Psoas muscle (tissue), 7 donors: ENCODE measurements at regions not wholly inside any gene's neighbourhood (a gene's known extent, or its start where the extent isn't known, plus 50 kb on each side); places are given as distances from the start of the nearest gene placed in this dataset.

Source experiments
- ATAC-seq, 4 donors: fragments of 200-7000 bp; cut with Tn5 transposase; one replicate each; pipeline ENCODE4 v1.9.1; 2020; ENCODE audit warnings: moderate library complexity in 3 of 4, mild to moderate bottlenecking in 2 of 4
- DNase-seq, 2 donors: peaks; one replicate each; pipeline ENCODE4 v3.0.0-alpha.2; 2020
- H3K27ac ChIP-seq: fragments of 200-600 bp; one replicate; pipeline ENCODE4 v1.8.0; 2022
- H3K27me3 ChIP-seq, 3 donors: fragments of 200-600 bp in 1 of 3; one replicate each; pipeline versions ENCODE4 v1.6.1 to v1.8.0; 2013 to 2022; ENCODE audit warnings: low read length in 2 of 3, mild to moderate bottlenecking in 2 of 3, moderate library complexity in 1 of 3; ENCODE audit not compliant: insufficient read depth in 3 of 3
- H3K36me3 ChIP-seq, 2 donors: fragments of 200-600 bp in 1 of 2; one replicate each; pipeline versions ENCODE4 v1.6.1 to v1.8.0; 2013 to 2022; ENCODE audit warnings: low read depth in 1 of 2, mild to moderate bottlenecking in 1 of 2, moderate library complexity in 1 of 2; ENCODE audit not compliant: insufficient read depth in 1 of 2
- H3K4me1 ChIP-seq: fragments of 200-600 bp; one replicate; pipeline ENCODE4 v1.8.0; 2022
- H3K4me3 ChIP-seq: fragments of 200-600 bp; one replicate; pipeline ENCODE4 v1.8.0; 2022; ENCODE audit warnings: mild to moderate bottlenecking
- H3K9me3 ChIP-seq: fragments of 200-600 bp; one replicate; pipeline ENCODE4 v1.8.0; 2022
- WGBS, 3 donors: extraction: QIAGEN DNeasy Blood & Tissue Kit; methylation state at CpG; one replicate each; pipeline versions ENCODE4 v1.1.6 to v1.1.7; 2013; 5-methylcytosine and 5-hydroxymethylcytosine counted together
- intact Hi-C, 2 donors: fragments of 100-400 bp; cut with DNase I; formaldehyde crosslinking; loops; one replicate each; pipeline versions ENCODE4 v1.11.0 to v1.14.2; 2022
- TF ChIP-seq, protein P1 (sequence below): fragments of 200-600 bp; IDR thresholded peaks from one replicate; pipeline ENCODE4 v1.8.0; 2022; ENCODE audit warnings: antibody characterized with exemption
- donor health status: healthy with polysubstance abuse.
- donor health status: DM: no; HTN: no; CAD: no; lungs with moderate emphysema.
- donor health status: Bipolar disorder and iron deficiency.
- donor health status: healthy.
- donor health status: DM: yes; HTN: yes; CAD: no.
- donor health status: DM: no; HTN: no; CAD: no.
- donor health status: DM: yes; HTN: yes; CAD: no.

DNA sequence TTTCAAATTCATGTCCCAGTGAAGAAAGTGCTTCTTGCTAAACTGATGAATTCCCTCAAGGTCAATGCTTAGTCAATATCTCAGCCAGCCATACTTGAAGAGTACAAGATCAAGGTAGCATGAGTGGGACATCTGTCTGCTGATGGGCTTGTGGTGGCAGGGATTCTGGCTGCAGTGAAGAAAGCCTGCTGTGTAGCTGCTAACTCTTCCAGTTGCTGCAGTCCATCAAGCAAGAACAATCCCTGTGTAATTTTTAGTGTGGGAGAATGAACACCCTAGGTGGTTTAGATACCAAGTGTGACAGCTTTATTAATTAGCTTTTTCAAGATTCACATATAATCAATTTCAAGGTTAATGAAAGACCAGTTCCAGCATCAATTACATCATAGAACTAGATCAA, 443.9 kb downstream of the TAF11L14 start:
- intact Hi-C loops: no loop called here
- H3K27me3 ChIP-seq: no peaks in the 10 kb centered on the region
- DNase-seq: no peak
- TF ChIP-seq, protein P1, sequence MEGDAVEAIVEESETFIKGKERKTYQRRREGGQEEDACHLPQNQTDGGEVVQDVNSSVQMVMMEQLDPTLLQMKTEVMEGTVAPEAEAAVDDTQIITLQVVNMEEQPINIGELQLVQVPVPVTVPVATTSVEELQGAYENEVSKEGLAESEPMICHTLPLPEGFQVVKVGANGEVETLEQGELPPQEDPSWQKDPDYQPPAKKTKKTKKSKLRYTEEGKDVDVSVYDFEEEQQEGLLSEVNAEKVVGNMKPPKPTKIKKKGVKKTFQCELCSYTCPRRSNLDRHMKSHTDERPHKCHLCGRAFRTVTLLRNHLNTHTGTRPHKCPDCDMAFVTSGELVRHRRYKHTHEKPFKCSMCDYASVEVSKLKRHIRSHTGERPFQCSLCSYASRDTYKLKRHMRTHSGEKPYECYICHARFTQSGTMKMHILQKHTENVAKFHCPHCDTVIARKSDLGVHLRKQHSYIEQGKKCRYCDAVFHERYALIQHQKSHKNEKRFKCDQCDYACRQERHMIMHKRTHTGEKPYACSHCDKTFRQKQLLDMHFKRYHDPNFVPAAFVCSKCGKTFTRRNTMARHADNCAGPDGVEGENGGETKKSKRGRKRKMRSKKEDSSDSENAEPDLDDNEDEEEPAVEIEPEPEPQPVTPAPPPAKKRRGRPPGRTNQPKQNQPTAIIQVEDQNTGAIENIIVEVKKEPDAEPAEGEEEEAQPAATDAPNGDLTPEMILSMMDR: no peak
- H3K36me3 ChIP-seq: no peaks in the 10 kb centered on the region
- no peak overlapping the region for H3K4me3 ChIP-seq
- no peak overlapping the region for H3K27ac ChIP-seq
- H3K4me1 ChIP-seq: no peaks in the 10 kb centered on the region
- ATAC-seq: no peak
- H3K9me3 ChIP-seq: no peaks in the 10 kb centered on the region

DNA sequence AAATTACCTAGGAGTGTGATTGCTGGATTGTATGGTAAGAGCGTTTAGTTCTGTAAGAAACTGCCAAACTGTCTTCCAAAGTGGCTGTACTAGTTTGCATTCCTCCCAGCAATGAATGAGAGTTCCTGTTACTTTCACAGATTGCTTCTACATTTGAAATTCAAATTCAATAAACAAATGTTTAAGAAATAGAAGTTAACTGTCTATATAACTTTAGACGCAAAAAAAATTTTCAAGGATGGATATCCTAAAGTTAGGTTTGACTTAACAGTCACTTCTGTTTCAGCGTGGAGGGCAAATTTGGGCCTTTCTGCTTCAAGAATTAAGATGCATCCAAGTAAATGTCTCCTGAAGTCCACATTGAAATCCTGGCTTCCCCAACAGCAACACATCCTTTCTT, 445.6 kb downstream of the TAF11L14 start:
- Histone ChIP-seq H3K4me1 (no peaks in the 10 kb centered on the region), H3K27me3 (no peaks in the 10 kb centered on the region), H3K36me3 (no peaks in the 10 kb centered on the region), H3K4me3 (no peak overlapping the region), H3K27ac (no peak overlapping the region), H3K9me3 (no peaks in the 10 kb centered on the region)
- TF ChIP-seq, protein P1: no peak
- WGBS, 3 donors: 87 to 90% (median 89%) methylated on average over 3 of the region's 3 CpGs
- intact Hi-C loops: no loop called here
- DNase-seq (no peak), ATAC-seq (no peak)

DNA sequence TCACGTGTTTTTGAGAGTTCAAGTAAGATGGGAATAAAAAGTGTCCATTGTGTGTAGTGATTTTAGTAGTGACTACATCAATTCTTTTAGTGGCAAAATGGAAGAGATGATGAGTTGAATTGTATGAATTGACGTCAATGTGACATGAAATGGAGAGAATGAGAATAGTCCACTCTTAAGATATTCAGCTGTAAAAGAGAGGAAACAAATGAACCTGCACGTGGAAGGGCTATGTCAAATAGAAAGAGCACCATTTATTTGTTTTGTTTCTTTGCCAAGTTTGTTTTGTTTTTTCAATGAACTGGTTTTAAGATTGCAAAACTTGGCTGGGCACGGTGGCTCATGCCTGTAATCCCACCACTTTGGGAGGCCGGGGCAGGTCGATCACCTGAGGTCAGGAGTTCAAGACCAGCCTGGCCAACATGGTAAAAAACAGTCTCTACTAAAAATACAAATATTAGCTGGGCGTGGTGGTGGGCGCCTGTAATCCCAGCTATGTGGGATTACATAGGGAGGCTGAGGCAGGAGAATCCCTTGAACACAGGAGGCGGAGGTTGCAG, 453.8 kb downstream of the TAF11L14 start:
- Histone ChIP-seq H3K9me3 (no peaks in the 10 kb centered on the region), H3K4me1 (no peaks in the 10 kb centered on the region), H3K4me3 (no peak overlapping the region), H3K27ac (no peak overlapping the region), H3K27me3 (peaks cover 0 to 4% (median 0%) of the 10 kb centered on the region in 3 donors), H3K36me3 (no peaks in the 10 kb centered on the region)
- DNase-seq: no peak
- intact Hi-C loops: no loop called here
- no peak for ATAC-seq
- WGBS, 3 donors: 83 to 88% (median 85%) methylated on average over 9 of the region's 9 CpGs
- TF ChIP-seq, protein P1: no peak

DNA sequence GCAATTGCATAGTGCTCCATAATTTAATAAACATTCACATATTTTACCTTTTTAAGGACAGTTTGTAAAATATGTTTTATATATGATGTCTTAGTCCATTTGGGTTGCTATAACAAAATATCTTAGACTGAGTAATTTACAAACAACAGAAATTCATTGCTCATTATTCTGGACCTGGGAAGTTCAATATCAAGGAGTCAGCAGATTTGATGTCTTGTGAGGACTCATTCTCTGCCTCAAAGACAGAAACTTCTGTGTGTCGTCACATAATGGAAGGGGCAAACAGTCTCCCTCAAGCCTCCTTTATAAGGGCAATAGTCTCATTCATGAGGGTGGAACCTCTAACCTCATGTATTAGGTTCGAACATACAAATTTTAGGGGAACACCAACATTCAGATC, 455.9 kb downstream of the TAF11L14 start:
- DNase-seq (no peak), ATAC-seq (no peak)
- TF ChIP-seq, protein P1: no peak
- Histone ChIP-seq H3K9me3 (no peaks in the 10 kb centered on the region), H3K36me3 (no peaks in the 10 kb centered on the region), H3K4me3 (no peak overlapping the region), H3K27me3 (peaks cover 0 to 4% (median 0%) of the 10 kb centered on the region in 3 donors), H3K27ac (no peak overlapping the region), H3K4me1 (no peaks in the 10 kb centered on the region)
- WGBS, 3 donors: 84 to 89% (median 88%) methylated on average over 2 of the region's 2 CpGs
- intact Hi-C loops: no loop called here

DNA sequence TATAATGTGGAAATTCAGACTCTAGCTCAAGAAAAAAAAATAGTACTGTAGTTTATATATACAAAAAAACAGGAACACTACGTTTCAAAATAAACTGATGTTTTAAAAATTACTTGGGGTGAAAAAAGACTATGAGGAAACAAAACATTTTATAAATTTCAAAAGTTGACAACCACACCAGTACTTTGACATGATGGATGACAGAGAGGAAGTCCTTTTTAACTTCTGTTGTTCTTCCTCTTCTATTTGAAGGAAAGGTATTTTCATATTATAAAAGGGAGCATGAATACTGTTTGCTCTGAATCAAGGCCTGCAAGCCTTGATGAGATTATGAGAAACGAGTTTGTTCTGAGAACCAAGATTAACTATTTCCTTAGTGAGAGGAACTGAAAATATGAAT, 456.9 kb downstream of the TAF11L14 start:
- Histone ChIP-seq H3K4me1 (no peaks in the 10 kb centered on the region), H3K4me3 (no peak overlapping the region), H3K27me3 (peaks cover 0 to 4% (median 0%) of the 10 kb centered on the region in 3 donors), H3K9me3 (no peaks in the 10 kb centered on the region), H3K27ac (no peak overlapping the region), H3K36me3 (no peaks in the 10 kb centered on the region)
- 31 to 38% (median 37%) methylated on average over 2 of the region's 2 CpGs for WGBS, 3 donors
- TF ChIP-seq, protein P1: no peak
- intact Hi-C loops: no loop called here
- ATAC-seq (no peak), DNase-seq (no peak)
